GM18861 (cell line): ENCODE measurements at regions not wholly inside any gene's neighbourhood (a gene's known extent, or its start where the extent isn't known, plus 50 kb on each side); places are given as distances from the start of the nearest gene placed in this dataset.
"Not testable (repeated sequence)": the region's sequence is repeated elsewhere in the genome, so short reads cannot be mapped to it uniquely, and the experiment has no call there.

ENCODE experiments used
- ATAC-seq: cut with Tn5 transposase; IDR thresholded peaks from one replicate; pipeline ENCODE4 v1.9.1; 2021; ENCODE audit not compliant: unreplicated experiment

DNA sequence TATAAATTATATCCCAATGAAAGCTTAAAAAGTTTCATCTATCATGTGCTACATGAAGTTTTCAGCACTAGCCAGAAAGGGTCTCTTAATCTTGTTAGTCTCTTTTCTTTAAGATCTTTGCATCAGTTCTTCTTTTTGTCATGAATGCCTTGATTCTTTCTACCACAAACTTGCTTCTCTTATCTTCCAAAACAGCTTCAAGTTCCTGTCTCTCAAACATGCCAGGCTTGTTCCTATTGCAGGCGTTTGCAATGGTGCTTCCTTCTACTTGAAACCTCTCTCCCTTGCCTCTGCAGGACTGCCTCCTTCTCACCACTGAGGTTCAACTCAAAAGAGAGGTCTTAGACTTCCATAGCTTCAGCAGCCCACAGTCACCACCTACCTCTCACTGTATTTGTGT is 104.3 kb upstream of the FRMD4B start:
- ATAC-seq = no peak

GRCh38 chr3:69488026-69488425 is 102.1 kb upstream of the FRMD4B start:
- ATAC-seq = no peak

- no peak for ATAC-seq
These were observed 99.6 kb upstream of the FRMD4B start for GRCh38 chr3:69485489-69485888.

GRCh38 chr3:69484507-69485393 is 98.9 kb upstream of the FRMD4B start:
- ATAC-seq = no peak

DNA sequence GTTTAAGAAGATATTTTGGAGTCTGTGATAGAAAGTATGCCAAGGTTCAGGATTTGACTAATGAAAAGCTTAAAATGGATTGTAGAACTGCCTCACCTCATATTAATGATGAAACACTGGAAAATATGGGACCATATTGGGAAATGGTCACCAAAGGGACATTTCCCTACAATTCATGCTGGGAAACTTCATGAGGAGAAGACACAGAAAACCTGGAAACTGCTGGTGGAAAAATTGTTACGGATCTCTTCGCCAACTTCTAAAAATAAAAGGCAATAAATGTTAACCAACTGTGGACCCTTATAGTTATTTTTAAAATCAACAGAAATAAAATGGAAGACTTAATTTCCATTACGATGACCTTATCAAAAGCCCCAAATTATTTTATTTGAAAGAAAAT is 97.6 kb upstream of the FRMD4B start:
- no peak for ATAC-seq

DNA sequence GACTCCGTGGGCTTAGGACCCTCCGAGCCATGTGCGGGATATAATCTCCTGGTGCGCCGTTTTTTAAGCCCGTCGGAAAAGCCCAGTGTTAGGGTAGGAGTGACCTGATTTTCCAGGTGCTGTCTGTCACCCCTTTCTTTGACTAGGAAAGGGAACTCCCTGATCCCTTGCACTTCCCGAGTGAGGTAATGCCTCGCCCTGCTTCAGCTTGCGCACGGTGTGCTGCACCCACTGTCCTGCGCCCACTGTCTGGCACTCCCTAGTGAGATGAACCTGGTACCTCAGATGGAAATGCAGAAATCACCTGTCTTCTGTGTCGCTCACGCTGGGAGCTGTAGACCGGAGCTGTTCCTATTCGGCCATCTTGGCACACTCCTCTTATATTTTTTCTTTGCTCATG is 95.1 kb upstream of the FRMD4B start:
- ATAC-seq = not testable (repeated sequence)

DNA sequence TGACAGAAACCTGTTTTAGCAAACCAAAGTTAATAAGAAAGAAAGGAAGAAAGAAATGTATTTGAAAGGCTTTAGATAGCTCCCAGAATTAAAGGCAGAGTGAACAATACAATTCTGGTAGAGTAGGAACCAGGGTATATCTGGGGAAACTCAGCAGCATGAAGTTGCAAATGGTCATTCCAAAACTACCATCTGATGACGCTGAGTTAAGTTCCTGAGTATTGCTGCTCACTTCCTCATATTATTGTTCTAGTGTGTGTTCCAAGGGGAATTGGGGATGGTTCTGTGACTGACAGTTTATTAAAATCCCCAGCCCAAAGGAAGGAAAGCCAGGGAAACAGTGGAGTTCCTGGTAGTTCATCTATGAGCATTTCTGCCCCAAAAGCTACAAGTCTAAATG is 88.3 kb upstream of the FRMD4B start:
- ATAC-seq = no peak

GRCh38 chr3:69472093-69472492 is 86.2 kb upstream of the FRMD4B start:
- no peak for ATAC-seq

DNA sequence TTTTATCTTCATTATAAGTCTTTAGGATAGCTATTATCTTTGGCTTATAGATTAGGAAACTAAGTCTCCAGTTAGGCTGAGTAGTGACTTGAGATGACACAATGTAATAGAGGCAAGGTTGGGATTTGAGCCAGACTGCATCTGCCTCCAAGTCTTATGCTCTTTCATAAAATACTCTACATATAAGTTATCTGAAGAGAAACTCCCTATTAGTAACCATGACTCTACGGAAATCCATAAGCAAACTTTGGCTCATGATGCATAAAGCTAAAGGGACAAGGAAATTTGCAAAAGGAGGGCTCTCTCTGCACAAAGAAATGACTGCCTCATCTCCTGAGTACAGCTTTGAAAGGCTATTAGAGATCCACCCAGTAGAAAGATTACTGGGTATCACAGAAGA is 77.6 kb upstream of the FRMD4B start:
- ATAC-seq = no peak

GRCh38 chr3:69462826-69463100 is 76.9 kb upstream of the FRMD4B start:
- ATAC-seq = no peak

- ATAC-seq = no peak
These were observed 76.3 kb upstream of the FRMD4B start for GRCh38 chr3:69462022-69462825.

- ATAC-seq = no peak
These were observed 74.1 kb upstream of the FRMD4B start for GRCh38 chr3:69460034-69460433.

GRCh38 chr3:69458803-69459365 is 73.0 kb upstream of the FRMD4B start:
- ATAC-seq = no peak

GRCh38 chr3:69456631-69457030 is 70.7 kb upstream of the FRMD4B start:
- ATAC-seq = no peak

DNA sequence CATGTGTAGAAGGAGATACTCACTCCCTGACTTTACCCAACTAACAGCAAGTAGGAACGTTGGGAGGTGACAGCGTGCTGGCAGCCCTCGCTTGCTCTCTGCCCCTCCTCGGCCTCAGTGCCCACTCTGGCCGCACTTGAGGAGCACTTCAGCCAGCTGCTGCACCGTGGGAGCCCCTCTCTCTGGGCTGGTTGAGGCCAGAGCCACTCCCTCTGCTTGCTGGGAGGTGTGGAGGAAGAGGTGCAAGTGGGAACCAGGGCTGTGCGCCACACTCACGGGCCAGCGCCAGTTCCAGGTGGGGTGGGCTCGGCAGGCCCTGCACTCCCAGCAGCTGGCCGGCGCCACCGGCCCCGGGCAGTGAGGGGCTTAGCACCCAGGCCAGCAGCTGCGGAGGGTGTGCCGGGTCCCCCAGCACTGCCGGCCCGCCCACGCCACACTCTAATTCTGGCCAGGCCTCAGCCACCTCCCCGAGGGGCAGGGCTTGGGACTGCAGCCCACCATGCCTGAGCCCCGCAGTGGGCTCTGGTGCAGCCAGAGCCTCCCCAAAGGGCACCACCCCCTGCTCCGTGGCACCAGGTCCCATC is 68.4 kb upstream of the FRMD4B start:
- ATAC-seq = no peak

GRCh38 chr3:69452295-69452694 is 66.4 kb upstream of the FRMD4B start:
- ATAC-seq = no peak

GRCh38 chr3:69451594-69451993 is 65.7 kb upstream of the FRMD4B start:
- no peak for ATAC-seq

DNA sequence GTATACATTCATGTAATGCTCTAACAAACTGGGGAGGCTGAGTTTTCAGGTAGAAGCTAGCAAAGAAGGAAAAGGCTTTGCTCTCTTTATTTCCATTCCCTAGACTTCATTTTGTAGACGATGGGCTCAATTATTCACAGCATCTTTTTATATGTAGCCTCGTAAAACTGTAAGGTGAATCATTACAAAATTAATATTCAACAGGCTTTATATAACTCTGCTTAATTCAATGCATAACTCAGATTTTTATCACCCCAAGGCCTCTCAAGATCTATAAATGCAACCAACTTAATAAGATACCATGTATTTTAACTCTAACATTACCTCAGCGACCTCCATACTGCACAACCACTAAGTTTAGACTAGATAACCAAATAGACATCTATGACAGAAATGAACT is 63.0 kb upstream of the FRMD4B start:
- no peak for ATAC-seq

DNA sequence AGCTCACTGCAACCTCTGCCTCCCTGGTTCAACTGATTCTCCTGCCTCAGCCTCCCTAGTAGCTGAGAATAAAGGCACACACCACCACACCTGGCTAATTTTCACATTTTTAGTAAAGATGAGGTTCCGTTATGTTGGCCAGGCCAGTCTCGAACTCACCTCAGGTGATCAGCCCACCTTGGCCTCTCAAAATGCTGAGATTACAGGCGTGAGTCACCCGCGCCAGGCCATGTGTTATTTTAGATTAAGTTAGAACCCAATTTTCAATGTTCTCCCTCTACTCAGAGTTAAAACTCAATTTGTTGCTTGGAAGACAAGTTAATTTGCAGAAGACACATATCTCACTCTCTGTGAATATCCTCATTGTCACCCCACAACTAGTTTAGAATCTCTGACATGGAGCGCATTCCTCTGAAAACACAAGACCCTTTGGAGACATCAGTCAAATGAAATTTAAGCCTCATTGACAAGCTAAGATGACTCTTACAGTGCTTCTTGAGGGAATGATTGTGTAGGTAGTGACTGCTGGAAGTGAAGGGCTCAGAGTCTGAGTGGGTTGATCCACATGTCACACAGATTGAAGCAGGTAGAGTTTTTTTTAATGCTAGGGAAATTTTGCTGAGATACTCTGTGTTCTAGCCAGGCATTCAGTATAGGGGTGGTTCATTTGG is 60.6 kb upstream of the FRMD4B start:
- ATAC-seq = no peak

DNA sequence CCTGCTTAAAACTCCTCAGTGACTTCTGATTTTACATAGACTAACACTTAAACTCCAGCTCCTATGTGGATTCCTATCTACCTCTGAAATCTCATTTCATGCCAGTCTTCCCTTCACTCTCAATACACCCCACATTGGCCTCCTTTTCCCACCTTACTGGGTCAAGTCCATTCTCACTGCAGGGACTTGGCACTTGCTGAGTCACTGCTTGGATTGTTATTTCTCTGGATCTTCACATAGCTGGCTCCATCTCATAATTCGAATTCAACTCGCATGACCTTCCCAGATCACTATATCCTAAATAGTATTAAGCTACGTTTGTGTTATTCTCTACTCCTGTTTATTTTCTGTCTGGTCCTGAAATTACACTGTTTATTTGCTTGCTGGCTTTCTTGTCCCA is 59.6 kb upstream of the FRMD4B start:
- ATAC-seq = no peak

DNA sequence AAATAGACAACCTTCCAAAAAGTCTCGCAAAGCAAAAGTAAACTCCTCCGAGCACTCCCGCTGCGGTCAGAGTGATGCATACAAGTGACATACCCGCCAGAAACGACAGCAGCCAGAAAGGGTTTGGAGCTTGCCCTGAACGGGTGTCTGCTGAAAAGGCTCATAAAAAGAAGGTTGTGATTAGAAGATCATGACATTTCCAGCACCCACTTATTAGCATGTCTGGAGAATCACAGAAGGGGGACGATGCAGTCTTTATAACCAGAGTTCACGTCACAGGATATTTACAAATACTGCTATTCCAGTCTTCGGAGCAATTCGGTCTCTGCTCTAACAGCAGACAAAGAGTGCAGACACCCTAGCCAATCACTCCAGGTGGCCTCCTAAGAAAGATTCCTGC is 59.1 kb upstream of the FRMD4B start:
- no peak for ATAC-seq
